GM12872 (cell line): ENCODE measurements at regions not wholly inside any gene's neighbourhood (a gene's known extent, or its start where the extent isn't known, plus 50 kb on each side); places are given as distances from the start of the nearest gene placed in this dataset.
A peak's percentile ranks its signal among the peaks of the same experiment; 100 is the strongest.

Experiments
- TF ChIP-seq, protein P1 (sequence below): IDR thresholded peaks from 3 replicates; pipeline ENCODE4 v1.5.1; 2011; ENCODE audit warnings: low read depth, mild to moderate bottlenecking, low read length, moderate library complexity; ENCODE audit not compliant: insufficient read depth

DNA sequence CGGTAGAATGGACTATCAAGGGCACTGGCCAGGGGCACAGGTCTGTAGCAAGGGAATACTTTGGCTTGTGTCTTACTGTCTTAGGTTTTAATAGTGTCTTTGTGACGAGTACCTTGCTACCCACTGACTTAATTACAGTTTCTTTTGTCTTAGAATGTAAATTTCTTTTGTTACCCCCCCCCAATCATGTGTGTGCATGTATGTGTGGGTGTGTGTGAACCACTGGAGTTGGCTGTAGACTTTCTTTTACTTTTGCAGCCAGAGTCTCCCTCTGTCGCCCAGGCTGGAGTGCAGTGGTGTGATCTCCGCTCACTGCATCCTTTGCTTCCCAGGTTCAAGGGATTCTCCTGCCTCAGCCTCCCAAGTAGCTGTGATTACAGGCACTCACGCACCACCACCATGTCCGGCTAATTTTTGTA is 61.8 kb upstream of the CLDN14 start:
- TF ChIP-seq, protein P1, sequence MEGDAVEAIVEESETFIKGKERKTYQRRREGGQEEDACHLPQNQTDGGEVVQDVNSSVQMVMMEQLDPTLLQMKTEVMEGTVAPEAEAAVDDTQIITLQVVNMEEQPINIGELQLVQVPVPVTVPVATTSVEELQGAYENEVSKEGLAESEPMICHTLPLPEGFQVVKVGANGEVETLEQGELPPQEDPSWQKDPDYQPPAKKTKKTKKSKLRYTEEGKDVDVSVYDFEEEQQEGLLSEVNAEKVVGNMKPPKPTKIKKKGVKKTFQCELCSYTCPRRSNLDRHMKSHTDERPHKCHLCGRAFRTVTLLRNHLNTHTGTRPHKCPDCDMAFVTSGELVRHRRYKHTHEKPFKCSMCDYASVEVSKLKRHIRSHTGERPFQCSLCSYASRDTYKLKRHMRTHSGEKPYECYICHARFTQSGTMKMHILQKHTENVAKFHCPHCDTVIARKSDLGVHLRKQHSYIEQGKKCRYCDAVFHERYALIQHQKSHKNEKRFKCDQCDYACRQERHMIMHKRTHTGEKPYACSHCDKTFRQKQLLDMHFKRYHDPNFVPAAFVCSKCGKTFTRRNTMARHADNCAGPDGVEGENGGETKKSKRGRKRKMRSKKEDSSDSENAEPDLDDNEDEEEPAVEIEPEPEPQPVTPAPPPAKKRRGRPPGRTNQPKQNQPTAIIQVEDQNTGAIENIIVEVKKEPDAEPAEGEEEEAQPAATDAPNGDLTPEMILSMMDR: peak; percentile 24; the same call in 1 of the 3 replicates

DNA sequence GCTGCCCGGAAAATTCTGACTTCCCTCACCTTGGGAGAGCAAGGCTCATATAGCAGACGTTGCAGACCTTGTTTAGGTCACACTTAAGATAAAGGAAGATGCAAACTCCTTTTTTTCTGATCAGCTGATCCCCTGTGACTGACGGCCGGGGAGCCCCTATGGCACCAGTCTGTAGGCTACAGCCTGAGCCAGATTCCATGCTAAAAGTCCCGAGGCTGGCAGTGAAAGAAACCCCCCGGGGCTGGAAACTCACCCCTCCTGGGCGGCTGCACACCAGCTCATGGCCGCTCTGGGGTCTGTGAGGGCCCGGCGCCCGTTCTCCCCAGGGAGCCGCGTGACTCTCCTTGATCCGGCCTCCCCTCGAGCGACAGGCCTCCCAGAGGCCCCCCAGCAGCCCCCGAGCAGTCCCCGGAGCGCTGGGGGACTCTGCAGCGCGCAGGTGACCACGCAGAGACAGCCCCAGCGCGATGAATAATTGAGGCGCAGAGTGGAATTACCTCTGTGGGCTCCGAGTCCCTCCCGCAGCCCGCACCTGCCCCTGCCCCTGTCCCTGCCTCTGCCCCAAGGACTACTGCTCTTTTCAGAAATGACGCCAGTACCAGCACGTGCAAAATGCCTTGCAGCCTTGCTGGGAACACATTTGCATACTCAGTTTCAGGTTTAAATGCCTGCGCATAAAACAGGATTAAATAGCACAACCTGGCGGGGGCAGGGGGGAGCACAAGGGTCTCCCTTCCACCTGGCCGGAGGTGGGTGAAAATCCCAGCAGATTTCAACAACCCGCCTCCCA is 62.6 kb upstream of the CLDN14 start:
- TF ChIP-seq, protein P1: peak; percentile 69

DNA sequence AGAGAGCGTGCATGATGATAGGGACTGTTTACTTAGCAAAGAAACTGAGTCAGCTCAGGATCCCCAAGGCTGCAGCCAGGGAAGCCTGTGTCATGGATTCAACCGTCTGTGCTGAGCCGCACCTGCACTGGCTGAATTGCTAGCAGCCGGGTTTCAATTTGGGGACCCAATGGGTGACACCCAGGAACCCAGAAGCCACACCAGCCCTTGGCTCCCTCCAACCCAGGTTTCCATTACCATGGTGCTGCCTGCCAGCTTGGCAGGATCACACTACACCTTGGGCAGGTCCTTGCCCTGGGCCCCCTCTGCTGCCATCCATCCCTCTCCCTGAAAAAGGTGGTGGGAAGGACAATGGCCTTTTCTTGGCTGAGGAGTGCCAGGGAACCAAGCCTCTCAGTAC is 64.0 kb upstream of the CLDN14 start:
- TF ChIP-seq, protein P1: no peak

DNA sequence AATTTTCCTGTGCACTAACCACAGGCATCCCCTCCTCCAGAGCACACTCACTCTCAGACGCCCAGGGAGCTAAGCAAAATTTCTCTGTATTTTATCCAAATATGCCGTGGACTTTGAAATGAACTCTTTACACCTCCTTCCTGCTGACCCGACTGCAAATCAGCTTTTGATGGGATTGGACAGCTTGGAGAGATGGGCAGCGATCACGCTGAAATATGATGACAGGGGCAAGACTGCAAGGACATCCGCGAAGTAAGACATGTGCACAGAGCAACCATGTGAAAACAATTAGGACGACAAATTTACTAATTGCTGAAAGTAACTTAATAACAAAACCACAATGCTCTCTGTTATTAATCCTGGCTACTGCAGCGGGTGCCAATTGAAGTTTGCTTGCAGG is 64.6 kb upstream of the CLDN14 start:
- TF ChIP-seq, protein P1: no peak

DNA sequence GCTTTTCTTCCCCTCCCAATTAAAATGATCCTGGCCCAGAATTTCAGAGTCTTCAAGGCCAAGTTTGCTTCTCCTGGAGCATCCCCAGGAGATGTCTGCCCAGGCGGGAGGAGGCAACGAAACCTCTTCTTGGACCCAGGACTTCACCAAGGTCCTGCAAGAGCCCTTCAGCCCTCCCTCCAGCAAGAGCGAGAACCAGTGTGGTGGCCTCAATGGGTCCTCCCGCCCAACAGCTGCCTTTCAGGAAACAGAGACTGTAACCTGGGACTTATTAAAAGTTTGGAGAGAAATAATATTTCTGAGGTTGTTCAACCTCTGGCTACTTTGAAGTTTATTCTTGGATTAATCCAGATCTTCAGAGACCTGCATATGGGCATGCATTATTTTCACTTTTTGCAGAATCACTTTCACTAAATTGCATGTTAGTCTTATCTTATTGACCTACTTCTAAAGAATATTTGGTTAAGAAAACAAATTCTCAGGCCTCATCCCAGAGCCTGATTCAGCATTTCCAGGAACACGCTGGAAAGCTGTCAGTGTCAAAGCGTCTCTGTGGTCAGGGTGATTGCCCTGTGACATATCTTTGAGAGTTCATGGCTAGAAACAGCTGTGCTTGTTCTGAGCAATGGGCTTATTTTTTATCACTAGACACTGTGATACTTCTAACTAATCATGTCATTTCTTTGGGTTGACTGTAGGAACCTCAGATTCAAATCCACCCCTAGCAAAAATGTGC is 66.0 kb upstream of the CLDN14 start:
- TF ChIP-seq, protein P1: no peak

DNA sequence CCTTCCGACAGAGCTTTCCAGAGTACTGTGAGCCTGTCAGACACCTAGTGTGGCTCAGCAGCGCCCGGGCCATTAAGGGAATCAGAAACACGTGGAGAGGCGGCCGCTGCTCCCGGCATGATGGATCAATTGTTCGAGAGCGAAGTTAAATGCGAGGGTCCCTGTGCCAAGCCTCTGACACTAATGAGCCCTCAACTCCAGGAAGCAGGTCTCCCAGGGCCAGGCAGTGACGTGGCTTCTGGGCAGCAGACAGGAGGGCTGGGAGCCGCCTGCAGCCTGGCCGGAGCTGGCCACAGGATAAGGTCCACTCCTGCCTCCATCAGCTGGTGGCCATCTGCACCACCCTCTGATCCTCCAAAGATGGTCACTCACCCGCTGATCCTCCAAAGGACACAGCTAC is 67.5 kb upstream of the CLDN14 start:
- TF ChIP-seq, protein P1: no peak

DNA sequence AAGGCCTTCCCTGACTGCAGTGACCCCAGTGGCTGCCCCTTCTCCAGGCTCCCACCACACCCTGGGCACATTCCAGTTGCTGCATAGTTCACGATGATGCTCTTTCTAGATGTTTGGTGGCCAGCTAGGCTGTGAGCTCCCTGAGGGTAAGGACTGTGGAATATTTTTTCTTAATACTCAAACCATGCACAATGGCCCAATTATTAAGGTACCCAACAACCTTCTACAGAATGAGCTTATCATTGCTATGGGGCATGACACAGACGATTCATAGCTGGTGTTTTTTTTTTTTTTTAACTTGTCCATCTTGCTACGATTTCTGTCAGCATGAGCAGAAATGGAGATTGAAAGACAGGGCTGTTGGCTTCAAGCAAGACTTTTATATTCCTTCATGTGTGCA is 68.9 kb upstream of the CLDN14 start:
- TF ChIP-seq, protein P1: no peak
